ENCODE measurements at regions not wholly inside any gene's neighbourhood (a gene's known extent, or its start where the extent isn't known, plus 50 kb on each side); places are given as distances from the start of the nearest gene placed in this dataset.

GRCh38 chr11:11186249-11186648, 166.8 kb downstream of the CSNK2A3 start:
- TF ChIP-seq CTCF (IDR thresholded peaks at IDR 0.05; ENCODE audit: poor library complexity) (no peak), EZH2 (IDR thresholded peaks at IDR 0.05; ENCODE audit: borderline replicate concordance) (no peak), EZH2phosphoT487 (IDR thresholded peaks at IDR 0.05; ENCODE audit: low read depth, severe bottlenecking, unreplicated experiment) (no peak)

Measured in hepatocyte (in vitro differentiated cells).